VCaP (cell line): ENCODE measurements at regions not wholly inside any gene's neighbourhood (a gene's known extent, or its start where the extent isn't known, plus 50 kb on each side); places are given as distances from the start of the nearest gene placed in this dataset.

Experiments used
- H3K27ac ChIP-seq: fragments of 450-650 bp; 2 replicates; pipeline ENCODE4 v1.5.1; 2017
- CTCF ChIP-seq: fragments of 450-650 bp; conservative IDR thresholded peaks from 2 replicates; pipeline ENCODE4 v1.5.1; 2017; ENCODE audit warnings: mild to moderate bottlenecking, moderate library complexity

DNA sequence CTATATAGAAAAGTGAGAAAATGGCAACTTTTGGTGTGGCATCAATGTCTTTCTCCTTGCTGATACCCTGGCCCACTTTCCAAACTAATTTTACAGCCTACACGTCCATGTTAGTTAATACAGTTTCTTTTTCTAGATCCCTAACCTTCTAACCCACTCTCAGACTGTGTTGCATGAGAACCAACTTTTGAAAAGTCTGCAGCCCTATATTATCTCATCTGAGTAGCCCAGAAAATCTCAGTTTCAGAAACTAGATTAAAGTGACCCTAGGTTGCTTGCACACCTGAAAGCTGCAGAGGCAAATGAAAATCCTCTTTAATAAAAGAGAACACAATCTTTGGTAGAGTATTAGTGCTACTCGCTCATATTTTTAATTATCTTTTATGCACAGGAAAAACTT, 371.6 kb upstream of the EMCN start:
- TF ChIP-seq CTCF, result no peak
- H3K27ac ChIP-seq, result no peak overlapping the region

DNA sequence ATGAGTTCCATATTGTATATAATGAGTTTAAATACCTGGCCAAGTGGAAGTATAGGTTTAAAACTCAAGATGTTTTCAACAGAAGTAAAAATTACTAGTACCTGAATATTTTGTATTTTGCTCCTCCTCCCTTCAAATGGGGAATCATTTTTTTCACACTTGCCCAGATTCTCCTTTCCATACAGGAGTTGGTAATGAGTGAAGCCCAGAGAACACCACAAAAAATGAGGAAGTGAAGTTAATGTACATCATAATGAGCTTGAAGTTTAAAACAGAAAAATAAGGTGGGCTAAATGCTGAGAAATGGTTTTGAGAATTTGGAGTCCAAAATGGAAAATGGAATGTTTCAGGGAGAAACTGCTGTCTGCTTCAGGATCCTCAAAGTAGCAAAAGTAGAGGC, 364.8 kb upstream of the EMCN start:
- TF ChIP-seq CTCF, result no peak
- H3K27ac ChIP-seq, result no peak overlapping the region

DNA sequence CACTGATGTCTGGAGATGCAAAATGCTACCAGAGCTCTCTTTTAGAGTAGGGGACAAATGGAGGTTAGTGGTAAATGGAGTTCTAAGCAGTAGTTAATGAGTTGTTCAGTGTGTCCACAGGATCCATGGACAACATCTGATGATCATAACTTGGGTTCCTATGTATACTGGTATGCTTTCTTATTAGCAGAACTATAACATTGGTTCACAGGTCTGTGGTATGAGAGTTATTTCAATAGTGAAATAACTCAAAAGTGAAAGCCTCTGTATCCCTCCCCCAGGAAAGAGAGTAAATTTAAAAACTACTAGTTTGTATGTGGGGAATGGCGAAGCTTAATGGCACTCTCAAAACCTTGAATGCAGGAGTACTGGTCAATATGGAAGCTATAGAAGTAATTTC, 363.5 kb upstream of the EMCN start:
- no peak for TF ChIP-seq CTCF
- H3K27ac ChIP-seq, result no peak overlapping the region

DNA sequence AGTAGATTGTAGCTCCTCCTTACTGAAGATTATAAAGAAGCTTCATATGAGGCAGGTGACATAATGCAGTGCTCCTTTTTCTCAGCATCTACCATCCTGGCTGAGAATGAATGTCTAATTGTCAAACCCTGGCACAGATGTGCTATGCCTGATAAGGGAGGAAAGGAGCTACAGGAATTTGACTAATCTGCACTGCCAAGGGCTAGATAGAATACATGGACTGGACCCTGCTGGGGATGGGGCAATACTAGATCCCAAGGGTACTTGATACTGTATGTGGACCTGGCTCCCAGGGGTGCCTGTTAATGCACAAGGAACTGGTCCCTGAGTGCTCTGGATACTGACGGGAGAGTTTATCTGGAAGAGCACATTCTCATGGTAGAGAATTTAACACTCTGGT, 362.2 kb upstream of the EMCN start:
- no peak for TF ChIP-seq CTCF
- H3K27ac ChIP-seq, result no peak overlapping the region

GRCh38 chr4:100879471-100879870, 361.6 kb upstream of the EMCN start:
- H3K27ac ChIP-seq, result no peak overlapping the region

DNA sequence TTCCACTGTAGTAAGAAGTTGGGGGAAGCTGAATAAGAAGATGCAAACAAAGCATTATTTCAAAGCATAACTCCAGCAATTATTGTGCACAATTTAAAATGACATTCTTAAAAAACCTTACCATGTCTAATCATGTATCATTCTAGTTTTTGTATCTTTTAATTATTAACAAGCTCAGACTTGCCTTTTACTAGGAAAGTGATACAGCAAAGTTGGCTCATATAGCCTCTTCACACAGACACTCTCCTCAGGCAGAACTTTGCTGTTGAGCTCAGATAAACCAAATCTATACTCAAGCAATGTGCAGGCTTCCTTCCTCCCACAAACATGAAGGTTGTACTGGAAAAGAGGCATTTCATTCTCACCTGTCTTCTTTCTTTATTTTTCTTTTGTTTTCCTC, 358.7 kb upstream of the EMCN start:
- no peak for TF ChIP-seq CTCF
- H3K27ac ChIP-seq, result no peak overlapping the region

More at GRCh38 chr4:100879471-100879870, 361.6 kb upstream of the EMCN start:
- no peak for TF ChIP-seq CTCF

GRCh38 chr4:100875296-100876068, 357.7 kb upstream of the EMCN start:
- H3K27ac ChIP-seq, result no peak overlapping the region
- TF ChIP-seq CTCF, result no peak
